ENCODE measurements at regions not wholly inside any gene's neighbourhood (a gene's known extent, or its start where the extent isn't known, plus 50 kb on each side); places are given as distances from the start of the nearest gene placed in this dataset.
"Not testable (repeated sequence)": the region's sequence is repeated elsewhere in the genome, so short reads cannot be mapped to it uniquely, and the experiment has no call there.

GRCh38 chr4:13678186-13678924, 50.8 kb upstream of the BOD1L1 start:
- Mint-ChIP-seq H3K27me3 (ENCODE audit: low read depth) (no peaks in the 10 kb centered on the region), H3K27ac (ENCODE audit: unreplicated experiment) (no peak overlapping the region)

GRCh38 chr4:13681570-13681969, 54.0 kb upstream of the BOD1L1 start:
- H3K27me3 Mint-ChIP-seq (ENCODE audit: low read depth) = no peaks in the 10 kb centered on the region
- peaks cover 4% of the 10 kb centered on the region for H3K36me3 Mint-ChIP-seq (ENCODE audit: low read depth)
- peaks cover 5% of the 10 kb centered on the region for H3K4me1 Mint-ChIP-seq
- H3K4me3 Mint-ChIP-seq = no peak overlapping the region
- no peak overlapping the region for H3K27ac Mint-ChIP-seq (ENCODE audit: unreplicated experiment)
- no peak for DNase-seq (ENCODE audit: low read depth, low spot score)
- TF ChIP-seq, protein P1, sequence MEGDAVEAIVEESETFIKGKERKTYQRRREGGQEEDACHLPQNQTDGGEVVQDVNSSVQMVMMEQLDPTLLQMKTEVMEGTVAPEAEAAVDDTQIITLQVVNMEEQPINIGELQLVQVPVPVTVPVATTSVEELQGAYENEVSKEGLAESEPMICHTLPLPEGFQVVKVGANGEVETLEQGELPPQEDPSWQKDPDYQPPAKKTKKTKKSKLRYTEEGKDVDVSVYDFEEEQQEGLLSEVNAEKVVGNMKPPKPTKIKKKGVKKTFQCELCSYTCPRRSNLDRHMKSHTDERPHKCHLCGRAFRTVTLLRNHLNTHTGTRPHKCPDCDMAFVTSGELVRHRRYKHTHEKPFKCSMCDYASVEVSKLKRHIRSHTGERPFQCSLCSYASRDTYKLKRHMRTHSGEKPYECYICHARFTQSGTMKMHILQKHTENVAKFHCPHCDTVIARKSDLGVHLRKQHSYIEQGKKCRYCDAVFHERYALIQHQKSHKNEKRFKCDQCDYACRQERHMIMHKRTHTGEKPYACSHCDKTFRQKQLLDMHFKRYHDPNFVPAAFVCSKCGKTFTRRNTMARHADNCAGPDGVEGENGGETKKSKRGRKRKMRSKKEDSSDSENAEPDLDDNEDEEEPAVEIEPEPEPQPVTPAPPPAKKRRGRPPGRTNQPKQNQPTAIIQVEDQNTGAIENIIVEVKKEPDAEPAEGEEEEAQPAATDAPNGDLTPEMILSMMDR (conservative IDR thresholded peaks at IDR 0.05) = no peak
- H3K9me3 Mint-ChIP-seq = peaks cover 5% of the 10 kb centered on the region

More at GRCh38 chr4:13678186-13678924, 50.8 kb upstream of the BOD1L1 start:
- H3K9me3 Mint-ChIP-seq = no peaks in the 10 kb centered on the region
- peaks cover 5% of the 10 kb centered on the region for H3K4me1 Mint-ChIP-seq
- TF ChIP-seq, protein P1 (conservative IDR thresholded peaks at IDR 0.05) = no peak
- H3K36me3 Mint-ChIP-seq (ENCODE audit: low read depth) = peaks cover 2% of the 10 kb centered on the region
- no peak overlapping the region for H3K4me3 Mint-ChIP-seq
- DNase-seq (ENCODE audit: low read depth, low spot score) = no peak

DNA sequence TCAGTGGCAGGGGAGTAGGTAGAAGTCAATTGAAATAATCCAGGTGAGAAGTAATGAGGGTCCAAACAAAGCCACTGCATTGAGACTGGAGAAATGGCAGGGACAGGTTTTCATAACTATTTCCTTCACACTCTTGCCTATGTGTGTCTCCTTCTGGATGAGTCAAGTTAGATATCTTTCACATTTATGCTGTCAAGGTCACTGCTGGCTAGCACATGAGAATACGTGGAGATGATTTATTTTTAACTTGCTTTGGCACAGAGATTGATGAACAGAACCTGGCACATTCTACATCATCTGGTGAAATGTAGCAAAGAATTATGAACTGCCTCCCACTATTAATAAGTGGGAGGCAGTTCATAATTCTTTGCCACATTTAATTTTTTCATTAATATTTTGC, 66.7 kb upstream of the BOD1L1 start:
- H3K9me3 Mint-ChIP-seq = peaks cover 11% of the 10 kb centered on the region
- no peaks in the 10 kb centered on the region for H3K27me3 Mint-ChIP-seq (ENCODE audit: low read depth)
- H3K4me1 Mint-ChIP-seq = no peaks in the 10 kb centered on the region
- H3K4me3 Mint-ChIP-seq = no peak overlapping the region
- TF ChIP-seq, protein P1 (conservative IDR thresholded peaks at IDR 0.05) = no peak
- peaks cover 11% of the 10 kb centered on the region for H3K36me3 Mint-ChIP-seq (ENCODE audit: low read depth)
- no peak for DNase-seq (ENCODE audit: low read depth, low spot score)
- no peak overlapping the region for H3K27ac Mint-ChIP-seq (ENCODE audit: unreplicated experiment)

- Mint-ChIP-seq H3K27ac (ENCODE audit: unreplicated experiment) (no peak overlapping the region), H3K27me3 (ENCODE audit: low read depth) (no peaks in the 10 kb centered on the region), H3K9me3 (no peaks in the 10 kb centered on the region), H3K4me3 (no peak overlapping the region), H3K4me1 (no peaks in the 10 kb centered on the region), H3K36me3 (ENCODE audit: low read depth) (peaks cover 2% of the 10 kb centered on the region)
- TF ChIP-seq, protein P1 (conservative IDR thresholded peaks at IDR 0.05) = no peak
- DNase-seq (ENCODE audit: low read depth, low spot score) = no peak
Measured at GRCh38 chr4:13698296-13698695, 70.8 kb upstream of the BOD1L1 start.

DNA sequence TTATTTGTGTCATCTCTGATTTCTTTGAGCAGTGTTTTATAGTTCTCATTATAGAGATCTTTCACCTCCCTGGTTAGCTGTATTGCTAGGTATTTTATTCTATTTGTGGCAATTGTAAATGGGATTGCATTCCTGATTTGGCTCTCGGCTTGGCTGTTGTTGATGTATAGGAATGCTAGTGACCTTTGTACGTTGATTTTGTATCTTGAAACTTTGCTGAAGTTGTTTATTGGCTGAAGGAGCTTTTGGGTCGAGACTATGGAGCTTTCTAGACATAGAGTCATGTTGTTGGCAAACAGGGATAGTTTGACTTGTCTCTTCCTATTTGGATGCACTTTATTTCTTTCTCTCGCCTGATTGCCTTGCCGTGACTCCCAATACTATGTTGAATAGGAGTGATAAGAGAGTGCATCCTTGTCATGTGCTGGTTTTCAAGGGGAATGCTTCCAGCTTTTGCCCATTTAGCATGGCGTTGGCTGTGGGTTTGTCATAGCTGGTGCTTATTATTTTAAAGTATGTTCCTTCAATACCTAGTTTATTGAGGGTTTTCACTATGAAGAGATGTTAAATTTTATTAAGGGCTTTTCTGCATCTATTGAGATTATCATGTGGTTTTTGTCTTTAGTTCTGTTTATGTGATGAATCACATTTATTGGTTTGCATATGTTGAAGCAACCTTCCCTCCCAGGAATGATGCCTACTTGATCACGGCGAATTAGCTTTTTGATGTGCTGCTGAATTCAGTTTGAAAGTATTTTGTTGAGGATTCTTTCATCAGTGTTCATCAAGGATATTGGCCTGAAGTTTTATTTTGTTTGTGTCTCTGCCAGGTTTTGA, 72.7 kb upstream of the BOD1L1 start:
- Mint-ChIP-seq H3K4me1 (peaks cover 9% of the 10 kb centered on the region), H3K9me3 (no peaks in the 10 kb centered on the region), H3K27ac (ENCODE audit: unreplicated experiment) (no peak overlapping the region), H3K36me3 (ENCODE audit: low read depth) (no peaks in the 10 kb centered on the region), H3K4me3 (no peak overlapping the region), H3K27me3 (ENCODE audit: low read depth) (no peaks in the 10 kb centered on the region)
- DNase-seq (ENCODE audit: low read depth, low spot score) = no peak
- TF ChIP-seq, protein P1 (conservative IDR thresholded peaks at IDR 0.05) = no peak

- H3K4me1 Mint-ChIP-seq = peaks cover 13% of the 10 kb centered on the region
- not testable (repeated sequence) for H3K27me3 Mint-ChIP-seq (ENCODE audit: low read depth); H3K27ac Mint-ChIP-seq (ENCODE audit: unreplicated experiment); H3K4me3 Mint-ChIP-seq; H3K9me3 Mint-ChIP-seq; H3K36me3 Mint-ChIP-seq (ENCODE audit: low read depth); DNase-seq (ENCODE audit: low read depth, low spot score)
Measured at GRCh38 chr4:13700858-13701140, 73.3 kb upstream of the BOD1L1 start.
